Endothelial cell (in vitro differentiated cells): ENCODE measurements at regions not wholly inside any gene's neighbourhood (a gene's known extent, or its start where the extent isn't known, plus 50 kb on each side); places are given as distances from the start of the nearest gene placed in this dataset.

Experiments
- DNase-seq: peaks from one replicate; pipeline ENCODE4 v3.0.0; 2021; ENCODE audit warnings: low spot score
- H3K27ac Mint-ChIP-seq: one replicate; pipeline ENCODE4 v1.8.0; 2021; ENCODE audit warnings: mixed read lengths, inconsistent platforms; ENCODE audit not compliant: unreplicated experiment
- H3K27me3 Mint-ChIP-seq: one replicate; pipeline ENCODE4 v1.8.0; 2021; ENCODE audit warnings: mild to moderate bottlenecking, moderate library complexity, mixed read lengths, inconsistent platforms; ENCODE audit not compliant: unreplicated experiment
- H3K36me3 Mint-ChIP-seq: one replicate; pipeline ENCODE4 v1.8.0; 2021; ENCODE audit warnings: mild to moderate bottlenecking, low read depth, mixed read lengths, inconsistent platforms; ENCODE audit not compliant: unreplicated experiment
- H3K4me1 Mint-ChIP-seq: one replicate; pipeline ENCODE4 v1.8.0; 2021; ENCODE audit warnings: mild to moderate bottlenecking, mixed read lengths, inconsistent platforms; ENCODE audit not compliant: unreplicated experiment
- H3K4me3 Mint-ChIP-seq: one replicate; pipeline ENCODE4 v1.8.0; 2021; ENCODE audit warnings: mild to moderate bottlenecking, mixed read lengths, inconsistent platforms; ENCODE audit not compliant: unreplicated experiment
- H3K9me3 Mint-ChIP-seq: one replicate; pipeline ENCODE4 v1.8.0; 2021; ENCODE audit warnings: mixed read lengths, inconsistent platforms; ENCODE audit not compliant: unreplicated experiment
- CTCF ChIP-seq: fragments of 200-600 bp; sonication (generic); IDR thresholded peaks from one replicate; pipeline ENCODE4 v1.5.0; 2021; ENCODE audit warnings: antibody characterized with exemption; ENCODE audit not compliant: unreplicated experiment

- TF ChIP-seq CTCF = no peak
- Mint-ChIP-seq H3K27ac (no peak overlapping the region), H3K4me3 (no peak overlapping the region), H3K27me3 (no peaks in the 10 kb centered on the region), H3K4me1 (no peaks in the 10 kb centered on the region), H3K36me3 (no peaks in the 10 kb centered on the region), H3K9me3 (no peaks in the 10 kb centered on the region)
- DNase-seq = no peak
These were observed 671.5 kb upstream of the SLC8A1 start for GRCh38 chr2:41123341-41123740.

GRCh38 chr2:41127351-41127750 is 675.5 kb upstream of the SLC8A1 start:
- no peaks in the 10 kb centered on the region for H3K27me3 Mint-ChIP-seq
- H3K27ac Mint-ChIP-seq = no peak overlapping the region
- H3K9me3 Mint-ChIP-seq = no peaks in the 10 kb centered on the region
- no peak overlapping the region for H3K4me3 Mint-ChIP-seq
- H3K36me3 Mint-ChIP-seq = no peaks in the 10 kb centered on the region
- no peaks in the 10 kb centered on the region for H3K4me1 Mint-ChIP-seq
- TF ChIP-seq CTCF = no peak
- DNase-seq = no peak

- Mint-ChIP-seq H3K36me3 (no peaks in the 10 kb centered on the region), H3K4me1 (no peaks in the 10 kb centered on the region), H3K27me3 (no peaks in the 10 kb centered on the region), H3K9me3 (no peaks in the 10 kb centered on the region), H3K4me3 (no peak overlapping the region), H3K27ac (no peak overlapping the region)
- DNase-seq = no peak
- TF ChIP-seq CTCF = no peak
These were observed 678.1 kb upstream of the SLC8A1 start for GRCh38 chr2:41129988-41130387.

GRCh38 chr2:41137031-41137430 is 685.1 kb upstream of the SLC8A1 start:
- Mint-ChIP-seq H3K36me3 (no peaks in the 10 kb centered on the region), H3K4me3 (no peak overlapping the region), H3K27me3 (no peaks in the 10 kb centered on the region), H3K9me3 (no peaks in the 10 kb centered on the region), H3K27ac (no peak overlapping the region), H3K4me1 (no peaks in the 10 kb centered on the region)
- TF ChIP-seq CTCF = no peak
- no peak for DNase-seq

- Mint-ChIP-seq H3K4me3 (no peak overlapping the region), H3K27ac (no peak overlapping the region), H3K27me3 (no peaks in the 10 kb centered on the region), H3K36me3 (no peaks in the 10 kb centered on the region), H3K9me3 (no peaks in the 10 kb centered on the region), H3K4me1 (no peaks in the 10 kb centered on the region)
- no peak for DNase-seq
- TF ChIP-seq CTCF = no peak
These were observed 689.4 kb upstream of the SLC8A1 start for GRCh38 chr2:41141146-41141791.
